Ovary (tissue), 3 donors: ENCODE measurements at regions not wholly inside any gene's neighbourhood (a gene's known extent, or its start where the extent isn't known, plus 50 kb on each side); places are given as distances from the start of the nearest gene placed in this dataset.

ENCODE experiments used
- EP300 ChIP-seq: sonication (generic); formaldehyde crosslinking; IDR thresholded peaks from one replicate; pipeline ENCODE4 v1.6.1; 2017; ENCODE audit warnings: antibody characterized with exemption
- POLR2A ChIP-seq: fragments of 450-650 bp; IDR thresholded peaks from one replicate; pipeline ENCODE4 v1.6.1; 2017; ENCODE audit warnings: antibody characterized with exemption, mild to moderate bottlenecking, moderate library complexity
- TF ChIP-seq, protein P1 (sequence below), 3 donors: fragments of 450-650 bp in 2 of 3; fragments of 200-600 bp in 1 of 3; IDR thresholded peaks; one replicate each; pipeline versions ENCODE4 v1.5.1 to v1.8.0; 2016 to 2022; ENCODE audit warnings: antibody characterized with exemption in 3 of 3, mild to moderate bottlenecking in 1 of 3
- donor health status: DM: no; HTN: no; CAD: no.

DNA sequence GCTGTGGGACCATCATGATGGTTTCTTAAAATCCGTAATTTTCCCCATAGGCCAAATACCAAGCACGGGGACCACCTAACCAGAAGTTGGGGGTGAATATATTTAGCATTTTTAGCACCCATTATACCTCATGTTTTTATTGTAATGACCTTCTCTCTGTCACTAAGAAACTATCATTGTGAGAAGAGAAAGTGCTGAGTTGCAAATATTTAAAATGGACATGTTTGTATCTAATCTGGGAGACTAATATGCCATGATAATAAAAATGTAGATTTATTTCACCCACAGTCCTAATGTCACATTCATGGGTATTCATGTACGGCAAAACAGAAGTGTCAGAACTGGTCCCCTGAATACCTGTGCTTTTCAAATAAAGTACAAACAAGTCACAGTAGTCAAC, 398.9 kb upstream of the NR2F2 start:
- TF ChIP-seq, protein P1, sequence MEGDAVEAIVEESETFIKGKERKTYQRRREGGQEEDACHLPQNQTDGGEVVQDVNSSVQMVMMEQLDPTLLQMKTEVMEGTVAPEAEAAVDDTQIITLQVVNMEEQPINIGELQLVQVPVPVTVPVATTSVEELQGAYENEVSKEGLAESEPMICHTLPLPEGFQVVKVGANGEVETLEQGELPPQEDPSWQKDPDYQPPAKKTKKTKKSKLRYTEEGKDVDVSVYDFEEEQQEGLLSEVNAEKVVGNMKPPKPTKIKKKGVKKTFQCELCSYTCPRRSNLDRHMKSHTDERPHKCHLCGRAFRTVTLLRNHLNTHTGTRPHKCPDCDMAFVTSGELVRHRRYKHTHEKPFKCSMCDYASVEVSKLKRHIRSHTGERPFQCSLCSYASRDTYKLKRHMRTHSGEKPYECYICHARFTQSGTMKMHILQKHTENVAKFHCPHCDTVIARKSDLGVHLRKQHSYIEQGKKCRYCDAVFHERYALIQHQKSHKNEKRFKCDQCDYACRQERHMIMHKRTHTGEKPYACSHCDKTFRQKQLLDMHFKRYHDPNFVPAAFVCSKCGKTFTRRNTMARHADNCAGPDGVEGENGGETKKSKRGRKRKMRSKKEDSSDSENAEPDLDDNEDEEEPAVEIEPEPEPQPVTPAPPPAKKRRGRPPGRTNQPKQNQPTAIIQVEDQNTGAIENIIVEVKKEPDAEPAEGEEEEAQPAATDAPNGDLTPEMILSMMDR (IDR thresholded peaks at IDR 0.05), result no peak
- TF ChIP-seq POLR2A, result no peak
- no peak for TF ChIP-seq EP300
